ENCODE measurements at regions not wholly inside any gene's neighbourhood (a gene's known extent, or its start where the extent isn't known, plus 50 kb on each side); places are given as distances from the start of the nearest gene placed in this dataset.
"Not testable (repeated sequence)": the region's sequence is repeated elsewhere in the genome, so short reads cannot be mapped to it uniquely, and the experiment has no call there.

DNA sequence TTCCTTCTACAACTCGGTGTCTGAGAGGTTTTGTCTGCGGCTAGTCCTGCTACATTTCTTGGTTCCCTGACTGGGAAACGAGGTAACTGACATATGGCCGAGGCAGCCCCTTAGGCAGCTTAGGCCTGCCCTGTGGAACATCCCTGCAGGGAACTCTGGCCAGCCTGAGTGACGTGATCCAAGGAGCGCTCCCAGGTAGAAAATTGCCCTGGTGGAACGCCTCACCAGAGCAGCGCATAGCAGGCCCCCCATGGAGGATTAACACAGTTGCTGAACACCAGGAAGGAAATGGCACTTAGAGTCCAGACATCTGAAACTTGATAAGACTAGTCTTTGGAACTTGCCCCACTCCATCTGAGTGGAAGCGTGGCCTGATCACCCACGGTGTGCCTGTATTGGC lies 837.4 kb upstream of the NDST4 start:
- no peaks in the 10 kb centered on the region for H3K27me3 Mint-ChIP-seq (ENCODE audit: low read depth)
- DNase-seq (no peak), ATAC-seq (no peak)
- no peak overlapping the region for H3K4me3 Mint-ChIP-seq
- H3K36me3 Mint-ChIP-seq (ENCODE audit: low read depth) = no peaks in the 10 kb centered on the region
- H3K9me3 Mint-ChIP-seq (ENCODE audit: insufficient read depth) = no peaks in the 10 kb centered on the region
- H3K4me1 Mint-ChIP-seq (ENCODE audit: low read depth) = no peaks in the 10 kb centered on the region
- CTCF ChIA-PET = no interaction called here
- H3K27ac Mint-ChIP-seq = no peak overlapping the region
- POLR2A ChIA-PET = no interaction called here

DNA sequence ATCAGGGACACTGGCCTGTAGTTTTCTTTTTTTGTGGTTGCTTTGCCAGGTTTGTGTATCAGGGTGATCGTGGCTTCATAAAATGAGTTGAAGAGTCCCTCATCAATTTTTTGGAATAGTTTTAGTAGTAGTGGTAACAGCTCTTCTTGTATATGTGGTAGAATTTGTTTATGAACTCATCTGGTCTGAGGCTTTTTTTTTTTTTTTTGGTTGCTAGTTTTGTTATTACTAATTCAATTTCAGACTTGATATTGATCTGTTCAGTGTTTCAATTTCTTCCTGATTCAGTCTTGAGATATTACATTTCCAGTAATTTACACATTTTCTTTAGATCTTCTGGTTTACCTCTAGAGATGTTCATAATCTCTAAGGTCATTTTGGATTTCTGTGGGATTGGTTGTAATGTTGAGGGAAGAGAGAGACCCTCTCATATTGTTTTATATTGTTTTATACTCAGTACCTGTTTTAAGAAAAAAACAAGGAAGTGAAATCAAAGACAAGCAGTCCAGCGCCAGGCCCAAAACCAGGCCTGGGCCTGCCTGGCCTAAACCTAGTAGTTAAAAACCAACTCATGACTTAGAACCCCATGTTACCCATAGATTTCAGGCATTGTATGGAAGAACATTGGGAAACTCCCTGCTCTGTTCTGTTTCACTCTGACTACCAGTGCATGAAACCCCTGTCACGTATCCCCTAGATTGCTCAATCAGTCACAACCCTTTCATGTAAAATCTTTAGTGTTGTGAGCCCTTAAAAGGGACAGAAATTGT lies 836.7 kb upstream of the NDST4 start:
- not testable (repeated sequence) for H3K4me1 Mint-ChIP-seq (ENCODE audit: low read depth)

DNA sequence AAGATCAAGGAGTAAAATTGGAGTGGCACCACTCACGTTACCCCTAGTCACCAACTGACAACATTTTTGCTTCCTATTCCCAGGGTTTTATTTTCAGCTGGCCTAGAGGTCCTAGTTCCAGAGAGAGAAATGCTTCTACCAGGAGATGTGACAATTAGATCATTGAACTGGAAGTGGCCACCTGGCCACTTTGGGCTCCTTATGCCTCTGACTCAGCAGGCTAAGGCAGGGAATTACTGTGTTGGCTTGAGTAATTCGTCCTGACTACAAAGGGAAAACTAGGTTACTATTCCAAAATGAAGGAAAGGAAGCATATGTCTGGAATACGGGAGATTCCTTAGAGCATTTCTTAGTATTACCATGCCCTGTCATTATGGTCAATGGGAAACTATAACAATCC lies 831.6 kb upstream of the NDST4 start:
- Mint-ChIP-seq H3K36me3 (ENCODE audit: low read depth) (no peaks in the 10 kb centered on the region), H3K9me3 (ENCODE audit: insufficient read depth) (no peaks in the 10 kb centered on the region), H3K4me1 (ENCODE audit: low read depth) (no peaks in the 10 kb centered on the region), H3K4me3 (no peak overlapping the region), H3K27ac (no peak overlapping the region), H3K27me3 (ENCODE audit: low read depth) (no peaks in the 10 kb centered on the region)
- DNase-seq (no peak), ATAC-seq (no peak)
- CTCF ChIA-PET = no interaction called here
- POLR2A ChIA-PET = no interaction called here

More for the DNA sequence above, 836.7 kb upstream of the NDST4 start:
- ATAC-seq; H3K9me3 Mint-ChIP-seq (ENCODE audit: insufficient read depth); H3K27ac Mint-ChIP-seq; POLR2A ChIA-PET; DNase-seq; H3K4me3 Mint-ChIP-seq; CTCF ChIA-PET; H3K36me3 Mint-ChIP-seq (ENCODE audit: low read depth); H3K27me3 Mint-ChIP-seq (ENCODE audit: low read depth): not testable (repeated sequence)

DNA sequence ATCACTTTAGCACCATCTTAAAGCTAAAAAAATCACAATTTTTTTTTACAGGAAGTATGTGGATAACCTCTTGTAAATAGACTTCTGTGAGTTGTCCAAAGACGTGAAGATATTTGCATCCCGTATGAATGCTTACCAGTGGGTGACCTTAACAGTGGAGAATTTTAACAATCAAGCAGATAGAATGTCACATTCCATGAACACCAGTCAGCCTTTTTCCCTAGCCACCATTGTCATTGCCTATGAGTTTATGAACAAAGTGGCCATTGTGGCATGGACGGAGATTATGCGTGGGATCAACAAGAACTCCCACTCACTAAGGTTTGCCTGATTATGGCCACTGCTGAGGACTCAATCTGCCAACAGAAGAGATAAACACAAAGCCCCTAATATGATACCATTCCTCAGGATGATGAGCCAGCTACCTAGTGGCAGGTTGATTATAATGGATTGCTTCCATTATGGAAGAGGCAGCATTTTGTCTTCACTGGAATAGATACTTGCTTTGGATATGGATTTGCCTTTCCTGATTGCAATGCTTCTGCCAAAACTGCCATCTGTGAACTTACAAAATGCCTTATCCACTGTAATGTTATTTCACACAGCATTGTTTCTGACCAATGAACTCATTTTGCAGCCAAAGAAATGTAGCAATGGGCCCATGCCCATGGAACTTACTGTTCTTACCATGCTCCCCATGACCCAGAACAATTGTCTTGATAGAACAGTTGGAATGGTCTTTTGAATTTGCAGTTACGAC lies 830.9 kb upstream of the NDST4 start:
- Mint-ChIP-seq H3K27me3 (ENCODE audit: low read depth) (no peaks in the 10 kb centered on the region), H3K4me3 (no peak overlapping the region), H3K9me3 (ENCODE audit: insufficient read depth) (no peaks in the 10 kb centered on the region), H3K27ac (no peak overlapping the region), H3K36me3 (ENCODE audit: low read depth) (no peaks in the 10 kb centered on the region), H3K4me1 (ENCODE audit: low read depth) (no peaks in the 10 kb centered on the region)
- POLR2A ChIA-PET = no interaction called here
- CTCF ChIA-PET = no interaction called here
- ATAC-seq (no peak), DNase-seq (no peak)

DNA sequence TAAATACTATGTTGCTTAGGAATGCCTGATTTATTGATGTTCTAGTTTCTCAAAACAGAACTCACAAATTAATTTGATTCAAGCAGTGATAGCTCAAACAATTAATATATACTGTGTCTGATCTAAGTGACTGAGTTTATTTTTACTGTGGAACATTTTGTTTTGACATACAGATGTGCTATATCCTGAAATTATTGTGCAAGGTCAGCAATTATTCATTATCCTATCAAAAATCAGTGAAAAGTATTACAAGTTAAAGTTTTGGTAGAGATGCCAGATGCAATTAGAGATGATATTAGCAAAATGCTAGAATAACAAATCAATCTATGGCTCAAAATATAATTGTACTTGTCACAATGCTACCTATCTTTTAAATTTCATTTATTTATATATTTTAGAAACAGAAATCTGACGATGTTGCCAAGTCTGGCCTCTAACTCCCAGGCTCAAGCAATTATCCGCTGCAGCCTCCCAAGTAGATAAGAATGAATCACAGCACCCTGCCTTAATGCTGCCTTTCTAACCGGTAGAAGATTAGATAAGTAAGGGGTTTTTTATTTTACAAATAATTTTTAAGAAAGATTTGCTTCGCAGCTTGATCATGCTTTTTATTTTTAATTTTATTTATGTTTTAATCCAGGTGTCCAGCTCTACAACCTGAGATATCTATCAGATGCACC lies 825.5 kb upstream of the NDST4 start:
- Mint-ChIP-seq H3K4me1 (ENCODE audit: low read depth) (no peaks in the 10 kb centered on the region), H3K9me3 (ENCODE audit: insufficient read depth) (no peaks in the 10 kb centered on the region), H3K27ac (no peak overlapping the region), H3K36me3 (ENCODE audit: low read depth) (no peaks in the 10 kb centered on the region), H3K27me3 (ENCODE audit: low read depth) (no peaks in the 10 kb centered on the region), H3K4me3 (no peak overlapping the region)
- ChIA-PET POLR2A (no interaction called here), CTCF (no interaction called here)
- DNase-seq (no peak), ATAC-seq (no peak)

DNA sequence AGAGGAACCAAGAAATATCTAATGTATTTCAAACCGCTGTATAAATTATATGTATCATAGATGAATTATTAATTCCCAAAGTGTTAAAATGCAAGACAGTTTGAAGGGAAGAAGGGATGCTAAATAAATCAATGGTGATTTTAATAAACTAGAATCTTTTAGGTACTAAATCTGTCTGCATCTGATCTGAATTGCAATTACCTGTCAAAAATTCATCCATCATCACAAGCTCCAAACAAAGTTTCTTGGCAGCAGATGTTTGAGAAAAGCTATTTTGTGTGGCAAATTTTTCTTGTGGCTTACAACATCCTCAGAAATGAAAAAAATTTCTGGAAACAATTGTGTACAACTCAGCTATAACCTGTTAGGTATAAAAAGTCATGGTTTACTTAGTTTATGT lies 816.0 kb upstream of the NDST4 start:
- Mint-ChIP-seq H3K9me3 (ENCODE audit: insufficient read depth) (no peaks in the 10 kb centered on the region), H3K27me3 (ENCODE audit: low read depth) (no peaks in the 10 kb centered on the region)
- ATAC-seq = no peak

DNA sequence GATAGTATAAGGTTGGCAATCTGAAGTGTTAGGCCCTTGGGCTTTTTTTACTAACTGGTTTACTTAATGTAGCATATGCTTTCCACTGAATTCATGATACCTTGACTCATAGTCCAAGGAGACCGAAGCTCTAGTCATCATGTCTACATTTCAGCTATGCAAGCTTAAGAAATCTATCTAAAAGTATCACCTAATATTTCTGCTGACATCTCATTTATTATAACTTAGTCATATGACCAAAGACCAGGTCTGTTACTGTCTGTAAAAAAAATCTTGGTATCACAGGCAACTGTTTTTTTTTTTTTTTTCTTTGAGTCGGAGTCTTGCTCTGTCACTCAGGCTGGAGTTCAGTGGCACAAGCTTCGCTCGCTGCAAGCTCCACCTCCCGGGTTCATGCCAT lies 814.0 kb upstream of the NDST4 start:
- no peaks in the 10 kb centered on the region for H3K9me3 Mint-ChIP-seq (ENCODE audit: insufficient read depth)
- no peaks in the 10 kb centered on the region for H3K4me1 Mint-ChIP-seq (ENCODE audit: low read depth)
- no peak overlapping the region for H3K4me3 Mint-ChIP-seq
- DNase-seq = no peak
- no peaks in the 10 kb centered on the region for H3K36me3 Mint-ChIP-seq (ENCODE audit: low read depth)
- ChIA-PET POLR2A (no interaction called here), CTCF (no interaction called here)
- no peaks in the 10 kb centered on the region for H3K27me3 Mint-ChIP-seq (ENCODE audit: low read depth)
- ATAC-seq = no peak
- H3K27ac Mint-ChIP-seq = no peak overlapping the region

More for the DNA sequence above, 816.0 kb upstream of the NDST4 start:
- DNase-seq = no peak
- H3K4me1 Mint-ChIP-seq (ENCODE audit: low read depth) = no peaks in the 10 kb centered on the region
- ChIA-PET CTCF (no interaction called here), POLR2A (no interaction called here)
- H3K36me3 Mint-ChIP-seq (ENCODE audit: low read depth) = no peaks in the 10 kb centered on the region
- no peak overlapping the region for H3K4me3 Mint-ChIP-seq
- no peak overlapping the region for H3K27ac Mint-ChIP-seq

DNA sequence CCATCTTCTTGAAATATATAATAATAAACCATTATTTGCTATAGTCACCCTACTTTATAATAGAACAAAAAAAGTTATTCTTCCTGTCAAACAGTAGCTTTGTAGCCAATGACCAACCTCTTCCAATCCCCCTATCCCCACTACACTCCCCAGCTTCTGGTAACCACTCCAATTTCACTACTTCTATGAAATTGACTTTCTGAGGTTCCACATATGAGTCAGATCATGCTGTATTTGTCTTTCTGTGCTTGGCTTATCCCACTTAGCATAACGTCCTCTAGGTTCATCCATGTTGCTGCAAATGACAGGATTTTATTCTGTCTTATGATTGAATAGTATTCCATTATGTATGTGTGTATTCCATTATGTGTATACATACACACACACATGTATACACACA lies 809.7 kb upstream of the NDST4 start:
- DNase-seq (no peak), ATAC-seq (no peak)
- no peaks in the 10 kb centered on the region for H3K4me1 Mint-ChIP-seq (ENCODE audit: low read depth)
- no peak overlapping the region for H3K4me3 Mint-ChIP-seq
- POLR2A ChIA-PET = no interaction called here
- H3K9me3 Mint-ChIP-seq (ENCODE audit: insufficient read depth) = no peaks in the 10 kb centered on the region
- no peaks in the 10 kb centered on the region for H3K27me3 Mint-ChIP-seq (ENCODE audit: low read depth)
- no peaks in the 10 kb centered on the region for H3K36me3 Mint-ChIP-seq (ENCODE audit: low read depth)
- CTCF ChIA-PET = no interaction called here
- H3K27ac Mint-ChIP-seq = no peak overlapping the region

DNA sequence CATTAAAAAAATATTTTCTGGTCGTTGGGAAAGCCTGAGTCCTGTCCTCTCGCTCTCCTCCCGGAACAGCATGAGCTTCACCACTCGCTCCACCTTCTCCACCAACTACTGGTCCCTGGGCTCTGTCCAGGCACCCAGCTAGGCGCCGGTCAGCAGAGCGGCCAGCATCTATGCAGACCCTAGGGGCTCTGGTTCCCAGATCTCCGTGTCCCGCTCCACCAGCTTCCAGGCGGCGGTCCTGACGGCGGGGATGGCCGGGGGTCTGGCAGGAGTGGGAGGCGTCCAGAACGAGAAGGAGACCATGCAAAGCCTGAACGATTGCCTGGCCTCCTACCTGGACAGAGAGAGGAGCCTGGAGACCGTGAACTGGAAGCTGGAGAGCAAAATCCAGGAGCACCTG lies 807.2 kb upstream of the NDST4 start:
- Mint-ChIP-seq H3K36me3 (ENCODE audit: low read depth) (no peaks in the 10 kb centered on the region), H3K4me1 (ENCODE audit: low read depth) (no peaks in the 10 kb centered on the region), H3K27ac (no peak overlapping the region), H3K4me3 (no peak overlapping the region), H3K9me3 (ENCODE audit: insufficient read depth) (no peaks in the 10 kb centered on the region), H3K27me3 (ENCODE audit: low read depth) (no peaks in the 10 kb centered on the region)
- no peak for DNase-seq
- ChIA-PET POLR2A (no interaction called here), CTCF (no interaction called here)
- no peak for ATAC-seq

DNA sequence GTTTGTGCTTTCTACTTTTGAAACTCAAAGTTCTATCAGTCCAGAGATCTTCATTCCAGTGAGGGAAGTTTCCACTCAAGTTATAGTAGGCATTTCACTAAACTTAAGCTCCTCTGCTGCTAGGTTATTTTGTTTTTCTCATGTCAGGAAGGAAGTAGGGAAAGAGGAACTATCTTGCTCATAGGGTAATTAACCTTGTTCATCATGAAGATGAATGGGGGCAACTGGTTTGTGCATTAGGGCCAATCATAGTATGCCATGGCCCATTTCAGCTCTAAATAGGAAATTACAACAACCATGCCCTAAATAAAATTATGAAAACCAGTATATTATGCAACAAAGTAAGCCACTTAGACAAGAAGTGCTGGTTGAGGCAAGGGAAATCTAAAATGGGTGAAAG lies 804.7 kb upstream of the NDST4 start:
- no peak for DNase-seq
- Mint-ChIP-seq H3K9me3 (ENCODE audit: insufficient read depth) (no peaks in the 10 kb centered on the region), H3K36me3 (ENCODE audit: low read depth) (no peaks in the 10 kb centered on the region), H3K27me3 (ENCODE audit: low read depth) (no peaks in the 10 kb centered on the region), H3K4me1 (ENCODE audit: low read depth) (no peaks in the 10 kb centered on the region), H3K4me3 (no peak overlapping the region), H3K27ac (no peak overlapping the region)
- ChIA-PET POLR2A (no interaction called here), CTCF (no interaction called here)
- ATAC-seq = no peak

DNA sequence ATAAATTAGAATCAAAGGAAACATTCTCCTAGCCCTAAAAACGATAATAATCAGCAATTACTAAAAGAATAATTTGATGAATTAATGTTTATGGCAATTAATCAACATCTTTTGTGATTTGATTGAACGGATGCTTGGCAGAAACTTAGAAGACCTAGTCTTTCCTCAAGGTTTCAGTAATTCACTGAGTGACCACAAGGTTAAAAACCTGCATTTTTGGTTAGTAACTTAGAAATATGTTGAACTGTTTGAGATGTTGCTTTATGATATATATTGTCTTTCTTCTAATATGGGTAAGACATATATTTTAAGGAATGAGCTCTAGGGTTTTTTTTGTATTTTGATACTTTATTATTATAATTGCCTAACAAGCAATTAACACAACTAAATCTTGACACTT lies 793.0 kb upstream of the NDST4 start:
- Mint-ChIP-seq H3K27me3 (ENCODE audit: low read depth) (no peaks in the 10 kb centered on the region), H3K36me3 (ENCODE audit: low read depth) (no peaks in the 10 kb centered on the region), H3K4me1 (ENCODE audit: low read depth) (no peaks in the 10 kb centered on the region), H3K9me3 (ENCODE audit: insufficient read depth) (no peaks in the 10 kb centered on the region), H3K4me3 (no peak overlapping the region), H3K27ac (no peak overlapping the region)
- ChIA-PET POLR2A (no interaction called here), CTCF (no interaction called here)
- DNase-seq (no peak), ATAC-seq (no peak)

DNA sequence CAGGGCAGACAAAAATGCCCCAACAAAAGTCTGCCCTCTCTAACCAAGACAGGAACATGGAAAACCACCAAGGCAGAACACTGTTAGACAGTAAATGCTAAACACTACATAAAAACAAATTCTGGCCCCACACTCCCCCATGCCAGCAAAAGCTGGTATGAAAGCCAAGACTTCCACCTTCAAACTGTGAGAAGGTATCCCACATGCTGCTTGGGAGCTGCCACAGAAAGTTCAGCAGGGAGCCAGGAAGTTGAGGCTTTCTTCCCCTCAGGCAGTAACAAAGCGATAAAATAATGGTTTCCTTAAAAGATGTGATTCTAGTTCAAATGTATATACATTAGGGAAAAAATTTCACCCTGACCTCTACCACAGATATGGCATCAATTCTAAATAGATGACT lies 770.4 kb upstream of the NDST4 start:
- Mint-ChIP-seq H3K36me3 (ENCODE audit: low read depth) (no peaks in the 10 kb centered on the region), H3K4me3 (no peak overlapping the region), H3K4me1 (ENCODE audit: low read depth) (no peaks in the 10 kb centered on the region), H3K27ac (no peak overlapping the region), H3K27me3 (ENCODE audit: low read depth) (no peaks in the 10 kb centered on the region), H3K9me3 (ENCODE audit: insufficient read depth) (peaks cover 5% of the 10 kb centered on the region)
- no peak for DNase-seq
- ChIA-PET POLR2A (no interaction called here), CTCF (no interaction called here)
- no peak for ATAC-seq
